ENCODE measurements at regions not wholly inside any gene's neighbourhood (a gene's known extent, or its start where the extent isn't known, plus 50 kb on each side); places are given as distances from the start of the nearest gene placed in this dataset.

DNA sequence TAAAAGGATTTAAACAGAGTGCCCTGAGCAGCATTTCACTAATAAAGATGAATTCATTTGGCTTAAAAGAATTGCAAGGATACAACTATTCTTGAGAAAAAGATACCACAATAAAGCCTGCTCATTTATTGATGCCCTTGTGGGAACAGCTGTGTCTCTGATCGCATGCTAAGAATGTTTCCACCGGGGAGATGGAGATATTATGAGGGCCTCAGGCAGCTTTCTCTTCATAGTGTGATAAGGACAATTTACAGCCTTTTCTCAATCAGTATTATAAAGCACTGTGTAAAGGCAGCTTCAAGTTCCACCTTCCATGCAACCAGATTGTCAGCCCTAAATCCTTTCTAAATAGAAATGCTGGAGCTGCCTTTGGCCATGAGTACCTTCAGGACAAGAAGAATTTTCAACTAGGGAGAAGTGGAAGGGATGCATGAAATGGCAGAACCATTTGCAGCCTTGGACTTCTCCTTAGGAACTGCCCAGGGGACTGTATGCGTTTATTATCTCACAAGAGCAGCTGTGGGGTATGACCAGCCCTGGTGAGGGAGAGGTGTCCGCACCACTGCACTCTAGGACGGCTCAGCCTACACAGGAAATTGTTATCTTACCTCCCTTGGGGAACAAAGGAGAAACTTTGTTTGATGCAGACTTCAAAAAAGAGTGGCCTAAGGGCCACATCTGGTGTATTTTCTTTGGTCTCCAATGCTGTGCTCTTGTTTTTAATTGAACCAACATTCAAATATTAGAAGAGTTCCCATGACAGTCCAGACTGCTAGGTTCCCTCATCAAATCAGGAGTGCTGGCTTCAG, 116.9 kb upstream of the PCGF5 start:
- TF ChIP-seq EZH2 (IDR thresholded peaks at IDR 0.05; ENCODE audit: borderline replicate concordance, low read length), result no peak
- TF ChIP-seq, protein P1, sequence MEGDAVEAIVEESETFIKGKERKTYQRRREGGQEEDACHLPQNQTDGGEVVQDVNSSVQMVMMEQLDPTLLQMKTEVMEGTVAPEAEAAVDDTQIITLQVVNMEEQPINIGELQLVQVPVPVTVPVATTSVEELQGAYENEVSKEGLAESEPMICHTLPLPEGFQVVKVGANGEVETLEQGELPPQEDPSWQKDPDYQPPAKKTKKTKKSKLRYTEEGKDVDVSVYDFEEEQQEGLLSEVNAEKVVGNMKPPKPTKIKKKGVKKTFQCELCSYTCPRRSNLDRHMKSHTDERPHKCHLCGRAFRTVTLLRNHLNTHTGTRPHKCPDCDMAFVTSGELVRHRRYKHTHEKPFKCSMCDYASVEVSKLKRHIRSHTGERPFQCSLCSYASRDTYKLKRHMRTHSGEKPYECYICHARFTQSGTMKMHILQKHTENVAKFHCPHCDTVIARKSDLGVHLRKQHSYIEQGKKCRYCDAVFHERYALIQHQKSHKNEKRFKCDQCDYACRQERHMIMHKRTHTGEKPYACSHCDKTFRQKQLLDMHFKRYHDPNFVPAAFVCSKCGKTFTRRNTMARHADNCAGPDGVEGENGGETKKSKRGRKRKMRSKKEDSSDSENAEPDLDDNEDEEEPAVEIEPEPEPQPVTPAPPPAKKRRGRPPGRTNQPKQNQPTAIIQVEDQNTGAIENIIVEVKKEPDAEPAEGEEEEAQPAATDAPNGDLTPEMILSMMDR (conservative IDR thresholded peaks at IDR 0.05 in 1 of 2, IDR thresholded peaks at IDR 0.05 in 1 of 2; ENCODE audit: extremely low read depth in 1 of 2, insufficient read depth in 1 of 2, low read depth in 1 of 2, low read length in 2 of 2), result no peak

Measured in mammary epithelial cell (primary cell).